H1 (cell line): ENCODE measurements at regions not wholly inside any gene's neighbourhood (a gene's known extent, or its start where the extent isn't known, plus 50 kb on each side); places are given as distances from the start of the nearest gene placed in this dataset.

Source experiments
- CTCF ChIA-PET: fragments of 300-600 bp; sonication (Branson Sonifier 250); formaldehyde crosslinking; loops from one replicate; lab custom pipeline; 2021; ENCODE audit not compliant: partially characterized antibody; lab: Charles Lee
- POLR2A ChIA-PET: fragments of 300-600 bp; sonication (Branson Sonifier 250); formaldehyde crosslinking; loops from one replicate; lab custom pipeline; 2021; ENCODE audit warnings: inconsistent platforms; ENCODE audit not compliant: partially characterized antibody; lab: Charles Lee
- DNase-seq, 2 experiments: peaks; one replicate each; pipeline versions ENCODE4 v3.0.0 to v3.0.0-alpha.2; 2010 to 2022; ENCODE audit warnings: low spot score in 2 of 2, low read depth in 1 of 2, mixed read lengths in 1 of 2
- FAIRE-seq: peaks from 2 replicates; lab custom pipeline; 2011; peaks lifted over from hg19 to GRCh38; lab: Jason Lieb, UNC
- H2AFZ ChIP-seq: 2 replicates; pipeline ENCODE4 v1.8.1; 2012; ENCODE audit warnings: low read length, inconsistent platforms
- H2AK5ac ChIP-seq: 2 replicates; pipeline ENCODE4 v1.6.1; 2013; ENCODE audit warnings: low read depth, low read length
- H2BK120ac ChIP-seq: replicated peaks from 2 replicates; pipeline ENCODE3; 2013; ENCODE audit warnings: low read depth, low read length, inconsistent platforms
- H2BK12ac ChIP-seq: 2 replicates; pipeline ENCODE4 v1.6.1; 2013; ENCODE audit warnings: low read depth, low read length
- H2BK15ac ChIP-seq: 2 replicates; pipeline ENCODE4 v1.6.1; 2013; ENCODE audit warnings: low read length
- H2BK20ac ChIP-seq: 2 replicates; pipeline ENCODE4 v1.6.1; 2013; ENCODE audit warnings: low read length
- H2BK5ac ChIP-seq: 2 replicates; pipeline ENCODE4 v1.6.1; 2013; ENCODE audit warnings: low read depth, low read length
- H3K14ac ChIP-seq: 2 replicates; pipeline ENCODE4 v1.6.1; 2013; ENCODE audit warnings: inconsistent platforms; ENCODE audit not compliant: insufficient read length
- H3K18ac ChIP-seq: 2 replicates; pipeline ENCODE4 v1.6.1; 2013; ENCODE audit warnings: low read length; ENCODE audit errors: extremely low read depth
- H3K23ac ChIP-seq: 2 replicates; pipeline ENCODE4 v1.6.1; 2013; ENCODE audit warnings: inconsistent platforms; ENCODE audit not compliant: insufficient read length
- H3K23me2 ChIP-seq: 2 replicates; pipeline ENCODE4 v1.6.1; 2013; ENCODE audit warnings: low read depth, low read length
- H3K27ac ChIP-seq: 2 replicates; pipeline ENCODE4 v1.6.1; 2011; ENCODE audit warnings: low read depth, low read length, inconsistent platforms
- H3K27me3 ChIP-seq, 4 experiments: replicated peaks in 1 of 4; 1 replicate in 1 of 4; 2 replicates in 3 of 4; pipeline versions ENCODE4 v1.6.1 to v1.8.1; 2011 to 2013; ENCODE audit warnings: low read length in 3 of 4, mild to moderate bottlenecking in 3 of 4, inconsistent platforms in 2 of 4, mixed read lengths in 2 of 4, moderate library complexity in 1 of 4; ENCODE audit not compliant: control insufficient read depth in 3 of 4, insufficient read depth in 3 of 4; ENCODE audit errors: extremely low read depth in 1 of 4
- H3K36me3 ChIP-seq, 4 experiments: 2 replicates each; pipeline versions ENCODE4 v1.6.1 to v1.8.1; 2011 to 2013; ENCODE audit warnings: mild to moderate bottlenecking in 4 of 4, low read length in 3 of 4, moderate library complexity in 2 of 4, control low read depth in 1 of 4, inconsistent platforms in 1 of 4; ENCODE audit not compliant: insufficient read depth in 4 of 4, control insufficient read depth in 2 of 4
- H3K4ac ChIP-seq: replicated peaks from 2 replicates; pipeline ENCODE3; 2013; ENCODE audit warnings: low read length, low read depth, mixed read lengths, inconsistent platforms; ENCODE audit not compliant: insufficient read length
- H3K4me1 ChIP-seq, 4 experiments: replicated peaks in 1 of 4; 1 replicate in 1 of 4; 2 replicates in 3 of 4; pipeline versions ENCODE4 v1.6.1 to v1.8.1; 2011 to 2013; ENCODE audit warnings: low read length in 3 of 4, inconsistent platforms in 2 of 4, mixed read lengths in 1 of 4; ENCODE audit not compliant: insufficient read depth in 4 of 4, control insufficient read depth in 3 of 4
- H3K4me2 ChIP-seq, 2 experiments: 2 replicates each; pipeline versions ENCODE4 v1.6.1 to v1.8.1; 2011 to 2013; ENCODE audit warnings: low read depth in 2 of 2, low read length in 2 of 2, control low read depth in 1 of 2, inconsistent platforms in 1 of 2, mild to moderate bottlenecking in 1 of 2; ENCODE audit not compliant: insufficient read depth in 1 of 2
- H3K4me3 ChIP-seq, 4 experiments: fragments of 200-600, 300-600 bp in 1 of 4; sonication (generic), shearing (Covaris generic), sonication (Bioruptor Twin) in 1 of 4; 2 replicates each; pipeline versions ENCODE4 v1.5.1 to v1.8.1; 2011 to 2016; ENCODE audit warnings: low read length in 4 of 4, low read depth in 3 of 4, control low read depth in 2 of 4, inconsistent platforms in 2 of 4, mild to moderate bottlenecking in 2 of 4, mixed read lengths in 1 of 4, moderate library complexity in 1 of 4; ENCODE audit not compliant: insufficient read depth in 2 of 4; ENCODE audit errors: extremely low read depth in 1 of 4
- H3K56ac ChIP-seq: replicated peaks from 2 replicates; pipeline ENCODE3; 2013; ENCODE audit warnings: low read depth, mild to moderate bottlenecking, mixed read lengths, low read length, inconsistent platforms; ENCODE audit not compliant: insufficient read length
- H3K79me1 ChIP-seq: 2 replicates; pipeline ENCODE4 v1.6.1; 2013; ENCODE audit warnings: low read depth, low read length, control low read depth
- H3K79me2 ChIP-seq, 2 experiments: 2 replicates each; pipeline versions ENCODE4 v1.6.1 to v1.8.1; 2012 to 2013; ENCODE audit warnings: low read length in 2 of 2, mild to moderate bottlenecking in 2 of 2, inconsistent platforms in 1 of 2; ENCODE audit not compliant: insufficient read depth in 2 of 2, control insufficient read depth in 1 of 2
- H3K9ac ChIP-seq, 4 experiments: replicated peaks in 1 of 4; 1 replicate in 1 of 4; 2 replicates in 3 of 4; pipeline versions ENCODE4 v1.6.1 to v1.8.1; 2011 to 2013; ENCODE audit warnings: low read depth in 3 of 4, low read length in 3 of 4, control low read depth in 2 of 4, mild to moderate bottlenecking in 2 of 4, moderate library complexity in 2 of 4, inconsistent platforms in 1 of 4; ENCODE audit errors: extremely low read depth in 1 of 4
- H3K9me3 ChIP-seq, 2 experiments: 2 replicates each; pipeline versions ENCODE4 v1.6.1 to v1.8.1; 2012 to 2013; ENCODE audit warnings: mild to moderate bottlenecking in 2 of 2, moderate library complexity in 2 of 2, control low read depth in 1 of 2, inconsistent platforms in 1 of 2, low read depth in 1 of 2, low read length in 1 of 2, mixed read lengths in 1 of 2; ENCODE audit not compliant: insufficient read depth in 2 of 2
- H4K20me1 ChIP-seq, 2 experiments: replicated peaks in 1 of 2; 2 replicates each; pipeline versions ENCODE3 to v1.8.1; 2011 to 2013; ENCODE audit warnings: inconsistent platforms in 2 of 2, low read length in 2 of 2, mild to moderate bottlenecking in 1 of 2; ENCODE audit not compliant: insufficient read depth in 2 of 2, control insufficient read depth in 1 of 2
- H4K5ac ChIP-seq: 2 replicates; pipeline ENCODE4 v1.6.1; 2013; ENCODE audit warnings: low read length, low read depth, mixed read lengths, inconsistent platforms; ENCODE audit not compliant: insufficient read length
- H4K8ac ChIP-seq: 2 replicates; pipeline ENCODE4 v1.8.0; 2013; ENCODE audit warnings: mild to moderate bottlenecking, moderate library complexity, low read length, inconsistent platforms; ENCODE audit not compliant: insufficient read depth; ENCODE audit errors: extremely low read depth
- H4K91ac ChIP-seq: replicated peaks from 2 replicates; pipeline ENCODE3; 2013; ENCODE audit warnings: low read length, mixed read lengths, inconsistent platforms; ENCODE audit not compliant: insufficient read length
- BRCA1 ChIP-seq: IDR thresholded peaks from 2 replicates; pipeline ENCODE4 v1.6.1; 2012; ENCODE audit warnings: low read depth, low read length, improper control_type of control experiment
- EGR1 ChIP-seq: IDR thresholded peaks from 2 replicates; pipeline ENCODE4 v1.6.1; 2011; ENCODE audit warnings: low read depth, low read length, borderline replicate concordance
- GABPA ChIP-seq: IDR thresholded peaks from 2 replicates; pipeline ENCODE4 v1.6.1; 2011; ENCODE audit warnings: mild to moderate bottlenecking, low read length, moderate library complexity, borderline replicate concordance; ENCODE audit not compliant: insufficient read depth
- KDM4A ChIP-seq: IDR thresholded peaks from one replicate; pipeline ENCODE4 v1.7.1; 2012; ENCODE audit warnings: low read depth, mild to moderate bottlenecking, moderate library complexity, low read length, inconsistent platforms; ENCODE audit not compliant: severe bottlenecking
- RNF2 ChIP-seq: fragments of 200-900, 300-1000 bp; sonication (generic); IDR thresholded peaks from 2 replicates; pipeline ENCODE4 v1.7.1; 2016; ENCODE audit warnings: borderline replicate concordance, low read depth, mild to moderate bottlenecking, antibody characterized with exemption, low read length; ENCODE audit not compliant: poor library complexity, severe bottlenecking; ENCODE audit errors: missing control alignments
- WGBS, 2 experiments: shearing (Covaris generic) in 1 of 2; methylation state at CpG; one replicate each; pipeline versions ENCODE4 v1.1.6 to v1.1.7; 2013 to 2015; ENCODE audit warnings: low lambda C conversion rate in 2 of 2, mixed read lengths in 2 of 2, inconsistent platforms in 1 of 2, low coverage in 1 of 2, missing lambda C conversion rate in 1 of 2; ENCODE audit not compliant: insufficient replicate concordance in 2 of 2, insufficient coverage in 1 of 2, insufficient read length in 1 of 2; ENCODE audit errors: extremely low coverage in 1 of 2, missing lambda C conversion rate in 1 of 2; 5-methylcytosine and 5-hydroxymethylcytosine counted together
- TF ChIP-seq, protein P1 (sequence below): IDR thresholded peaks from 2 replicates; pipeline ENCODE4 v1.6.1; 2011; ENCODE audit warnings: low read depth, mild to moderate bottlenecking, low read length; ENCODE audit not compliant: insufficient read depth
- TF ChIP-seq, protein P2 (sequence below): IDR thresholded peaks from 2 replicates; pipeline ENCODE4 v1.6.1; 2011; ENCODE audit warnings: low read length, improper control_type of control experiment

DNA sequence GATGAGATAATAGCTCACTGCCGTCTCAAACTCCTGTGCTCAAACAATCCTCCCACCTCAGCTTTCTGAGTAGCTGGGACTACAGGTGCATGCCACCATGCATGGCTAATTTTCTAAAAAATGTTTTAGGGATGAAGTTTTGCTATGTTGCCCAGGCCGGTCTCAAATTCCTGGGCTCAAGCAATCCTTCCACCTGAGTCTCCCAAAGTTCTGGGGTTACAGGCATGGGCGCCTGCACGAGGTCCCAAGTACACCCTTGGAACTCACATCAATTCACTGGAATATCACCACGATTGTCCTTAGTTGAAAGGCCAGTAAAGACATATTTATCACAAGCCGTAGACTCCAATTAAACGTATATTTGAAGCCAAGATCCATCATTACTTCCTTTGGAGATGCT is 184.6 kb downstream of the IRX1 start:
- H2BK20ac ChIP-seq = no peak overlapping the region
- H3K4me1 ChIP-seq = peaks cover 0 to 12% (median 6%) of the 10 kb centered on the region in 4 experiments; a peak in 4 of 7 replicates
- ChIA-PET POLR2A (no interaction called here), CTCF (interaction anchor here (1.1 to 1.5 kb wide), 2 partner anchors 8 to 865 kb away, joined by 3 read pairs; no protein-coding TSS in a partner anchor)
- no peak overlapping the region for H3K4ac ChIP-seq
- H3K4me3 ChIP-seq = no peak overlapping the region
- H4K91ac ChIP-seq = no peak overlapping the region
- H3K36me3 ChIP-seq = no peaks in the 10 kb centered on the region
- no peak overlapping the region for H3K27ac ChIP-seq
- no peaks in the 10 kb centered on the region for H3K79me1 ChIP-seq
- H4K5ac ChIP-seq = no peak overlapping the region
- H3K18ac ChIP-seq = no peak overlapping the region
- no peak overlapping the region for H2AFZ ChIP-seq
- H2BK12ac ChIP-seq = no peak overlapping the region
- no peak overlapping the region for H2BK120ac ChIP-seq
- H3K23ac ChIP-seq = no peak overlapping the region
- no peak overlapping the region for H2BK5ac ChIP-seq
- no peak overlapping the region for H3K14ac ChIP-seq
- TF ChIP-seq, protein P1, sequence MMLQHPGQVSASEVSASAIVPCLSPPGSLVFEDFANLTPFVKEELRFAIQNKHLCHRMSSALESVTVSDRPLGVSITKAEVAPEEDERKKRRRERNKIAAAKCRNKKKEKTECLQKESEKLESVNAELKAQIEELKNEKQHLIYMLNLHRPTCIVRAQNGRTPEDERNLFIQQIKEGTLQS = no peak
- TF ChIP-seq BRCA1 (no peak), GABPA (no peak), KDM4A (no peak), RNF2 (no peak), EGR1 (no peak)
- TF ChIP-seq, protein P2, sequence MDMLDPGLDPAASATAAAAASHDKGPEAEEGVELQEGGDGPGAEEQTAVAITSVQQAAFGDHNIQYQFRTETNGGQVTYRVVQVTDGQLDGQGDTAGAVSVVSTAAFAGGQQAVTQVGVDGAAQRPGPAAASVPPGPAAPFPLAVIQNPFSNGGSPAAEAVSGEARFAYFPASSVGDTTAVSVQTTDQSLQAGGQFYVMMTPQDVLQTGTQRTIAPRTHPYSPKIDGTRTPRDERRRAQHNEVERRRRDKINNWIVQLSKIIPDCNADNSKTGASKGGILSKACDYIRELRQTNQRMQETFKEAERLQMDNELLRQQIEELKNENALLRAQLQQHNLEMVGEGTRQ = no peak
- 95% methylated on average over 7 of the region's 7 CpGs; no CpG with 5 or more reads in 1 of the 2 experiments for WGBS, 2 experiments
- no peak overlapping the region for H2AK5ac ChIP-seq
- H3K4me2 ChIP-seq = no peak overlapping the region
- H3K27me3 ChIP-seq = no peaks in the 10 kb centered on the region
- no peak overlapping the region for H3K9ac ChIP-seq
- no peak overlapping the region for H3K56ac ChIP-seq
- H4K8ac ChIP-seq = no peak overlapping the region
- H3K9me3 ChIP-seq = no peaks in the 10 kb centered on the region
- no peaks in the 10 kb centered on the region for H3K79me2 ChIP-seq
- H3K23me2 ChIP-seq = peaks cover 7% of the 10 kb centered on the region; the same call in 1 of the 2 replicates
- no peak overlapping the region for H2BK15ac ChIP-seq
- no peak for FAIRE-seq
- peaks cover 0 to 5% of the 10 kb centered on the region in 2 experiments for H4K20me1 ChIP-seq
- DNase-seq = no peak
